ENCODE measurements at regions not wholly inside any gene's neighbourhood (a gene's known extent, or its start where the extent isn't known, plus 50 kb on each side); places are given as distances from the start of the nearest gene placed in this dataset.

- TF ChIP-seq GATA3 (IDR thresholded peaks at IDR 0.05; ENCODE audit: low read depth, low read length) (no peak), GATA2 (IDR thresholded peaks at IDR 0.05; ENCODE audit: low read depth, low read length) (no peak)
Observed at GRCh38 chr2:60706021-60706420, 50.0 kb upstream of the PAPOLG start.
